ENCODE measurements at regions not wholly inside any gene's neighbourhood (a gene's known extent, or its start where the extent isn't known, plus 50 kb on each side); places are given as distances from the start of the nearest gene placed in this dataset.

DNA sequence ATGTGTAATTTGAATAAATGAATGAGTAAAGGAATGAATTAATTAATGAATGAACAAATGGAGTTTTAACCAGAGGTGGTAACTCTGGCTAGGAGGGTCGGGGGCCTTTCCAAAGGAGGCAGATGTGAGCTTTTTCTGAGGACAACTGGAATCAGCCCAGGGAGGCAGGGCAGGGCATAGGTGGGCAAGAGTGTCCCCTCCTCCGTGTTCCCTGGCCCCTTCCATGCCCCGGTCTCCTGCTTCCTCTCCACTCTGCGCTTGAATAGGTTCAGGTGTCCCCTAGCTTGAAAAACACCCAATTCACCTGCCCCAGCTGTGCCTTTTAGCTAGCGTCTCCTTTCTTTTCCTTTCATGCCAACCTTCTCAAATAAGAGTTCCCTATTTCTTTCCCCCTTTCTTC, 473.1 kb downstream of the CDH26 start:
- Mint-ChIP-seq H3K9me3 (no peaks in the 10 kb centered on the region), H3K27me3 (ENCODE audit: low read depth) (peaks cover 2% of the 10 kb centered on the region), H3K27ac (no peak overlapping the region), H3K36me3 (ENCODE audit: low read depth) (no peaks in the 10 kb centered on the region), H3K4me3 (no peak overlapping the region), H3K4me1 (ENCODE audit: low read depth) (no peaks in the 10 kb centered on the region)
- CTCF ChIA-PET: no interaction called here
- no peak for DNase-seq
- intact Hi-C loops (cut with micrococcal nuclease): no loop called here

GRCh38 chr20:60437418-60437817, 479.2 kb downstream of the CDH26 start:
- no peak for DNase-seq
- no peak overlapping the region for H3K4me3 Mint-ChIP-seq
- no peaks in the 10 kb centered on the region for H3K4me1 Mint-ChIP-seq (ENCODE audit: low read depth)
- peaks cover 2% of the 10 kb centered on the region for H3K9me3 Mint-ChIP-seq
- H3K36me3 Mint-ChIP-seq (ENCODE audit: low read depth): no peaks in the 10 kb centered on the region
- no peak overlapping the region for H3K27ac Mint-ChIP-seq
- intact Hi-C loops (cut with micrococcal nuclease): no loop called here
- CTCF ChIA-PET: no interaction called here
- peaks cover 8% of the 10 kb centered on the region for H3K27me3 Mint-ChIP-seq (ENCODE audit: low read depth)

DNA sequence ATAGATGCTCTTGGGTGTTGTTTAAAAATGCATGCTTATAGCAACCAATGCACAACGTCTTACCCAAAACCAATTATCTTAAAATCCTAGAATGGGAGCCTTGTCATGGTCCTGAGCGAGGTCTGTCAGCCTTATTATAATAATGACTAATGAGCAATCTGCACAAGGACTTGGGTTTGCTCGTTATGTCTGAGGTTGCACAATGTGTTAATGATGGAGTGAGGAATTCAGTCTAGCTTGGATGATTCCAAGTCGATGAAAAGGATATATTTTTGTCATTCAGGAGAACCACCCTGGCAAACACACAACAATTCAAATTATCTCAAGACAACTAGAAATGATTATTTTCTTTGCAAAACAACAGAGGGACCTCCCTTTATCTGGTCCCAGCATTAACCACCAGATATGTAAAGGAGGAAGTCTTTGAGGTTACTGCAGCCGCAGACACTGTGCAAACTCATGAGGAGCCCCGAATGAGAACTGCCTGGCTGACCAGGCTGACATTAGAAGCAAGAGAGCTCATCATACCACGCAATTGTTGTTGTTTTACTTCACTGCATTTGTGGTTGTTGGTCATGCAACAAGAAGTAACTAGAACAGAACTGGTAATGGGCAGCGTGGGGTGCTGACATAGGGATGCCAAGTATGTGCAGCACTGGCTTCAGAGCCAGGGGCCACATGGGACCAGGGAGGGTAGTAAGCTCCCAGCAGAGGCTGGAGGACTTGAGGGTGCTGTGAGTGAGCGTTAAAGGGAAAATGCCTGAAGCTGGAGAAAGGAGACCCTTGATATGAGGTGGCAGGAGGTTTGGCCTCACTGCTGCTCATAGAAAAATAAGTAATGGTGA, 488.3 kb downstream of the CDH26 start:
- no peak for DNase-seq
- no peak overlapping the region for H3K4me3 Mint-ChIP-seq

DNA sequence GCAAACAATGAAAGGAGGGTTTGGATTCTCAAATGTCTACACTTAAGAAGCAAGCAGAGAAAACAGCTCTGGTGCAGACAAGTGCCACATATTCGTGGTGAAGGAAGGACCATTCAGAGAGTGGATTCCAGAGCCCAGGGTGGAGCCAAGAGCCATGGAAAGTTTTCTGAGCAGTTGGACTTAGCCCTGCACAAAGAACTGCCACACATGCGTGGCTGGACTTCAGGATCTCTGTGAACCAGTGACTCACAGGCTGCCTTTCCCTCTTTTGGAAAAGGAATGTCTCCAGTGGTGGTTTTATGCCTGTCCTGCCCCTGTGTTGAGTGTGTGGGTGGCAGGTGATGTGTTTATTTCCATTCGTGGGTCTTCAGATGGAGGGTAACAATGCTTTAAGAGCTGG, 489.5 kb downstream of the CDH26 start:
- Mint-ChIP-seq H3K9me3 (peaks cover 2% of the 10 kb centered on the region), H3K36me3 (ENCODE audit: low read depth) (no peaks in the 10 kb centered on the region), H3K4me1 (ENCODE audit: low read depth) (no peaks in the 10 kb centered on the region), H3K27me3 (ENCODE audit: low read depth) (peaks cover 7% of the 10 kb centered on the region), H3K4me3 (no peak overlapping the region), H3K27ac (no peak overlapping the region)
- intact Hi-C loops (cut with micrococcal nuclease): no loop called here
- CTCF ChIA-PET: no interaction called here
- DNase-seq: no peak

More for the DNA sequence above, 488.3 kb downstream of the CDH26 start:
- CTCF ChIA-PET: no interaction called here
- H3K4me1 Mint-ChIP-seq (ENCODE audit: low read depth): no peaks in the 10 kb centered on the region
- H3K9me3 Mint-ChIP-seq: peaks cover 2% of the 10 kb centered on the region
- intact Hi-C loops (cut with micrococcal nuclease): no loop called here
- peaks cover 7% of the 10 kb centered on the region for H3K27me3 Mint-ChIP-seq (ENCODE audit: low read depth)
- no peak overlapping the region for H3K27ac Mint-ChIP-seq
- H3K36me3 Mint-ChIP-seq (ENCODE audit: low read depth): no peaks in the 10 kb centered on the region

DNA sequence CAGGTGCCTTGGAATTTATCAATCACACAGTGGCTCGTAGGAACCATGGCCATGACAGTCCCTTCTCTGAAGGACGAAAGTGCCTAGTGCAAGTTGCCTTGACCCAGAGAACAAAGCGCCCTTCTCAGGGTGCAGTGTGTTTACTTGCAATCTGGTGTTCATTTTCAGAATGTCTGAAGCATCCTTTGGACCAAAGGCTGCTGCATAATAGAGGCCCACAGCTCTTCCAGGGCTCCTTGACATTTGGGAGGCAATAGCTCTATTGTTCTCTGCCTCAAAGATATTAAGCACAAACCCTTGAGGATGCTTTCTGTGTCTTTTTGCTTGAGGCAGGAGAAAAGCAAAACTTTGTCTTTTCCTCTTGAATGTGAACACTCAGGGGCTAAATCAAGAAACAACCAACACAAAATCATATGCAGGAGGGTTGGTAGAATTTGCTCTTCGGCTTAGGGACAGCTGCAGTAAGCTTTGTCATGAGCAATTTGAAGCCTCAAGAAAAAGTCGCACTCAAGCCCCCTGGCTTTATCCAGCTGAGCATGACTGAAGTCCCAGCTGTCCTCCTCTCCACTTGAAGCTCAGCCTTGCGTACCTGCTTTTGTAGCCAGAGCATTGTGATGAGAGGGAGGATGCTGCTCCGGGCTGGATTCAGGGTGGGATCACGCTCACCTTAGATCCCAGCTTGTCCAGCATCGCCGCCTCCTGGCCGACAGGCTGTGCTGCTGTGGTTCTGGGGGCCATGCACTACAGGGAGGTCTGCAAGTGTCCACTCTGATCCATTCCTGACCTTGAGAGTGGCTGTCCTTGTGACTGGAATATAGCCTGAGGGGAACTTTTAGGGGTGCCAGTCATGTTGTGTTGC, 495.4 kb downstream of the CDH26 start:
- intact Hi-C loops (cut with micrococcal nuclease): no loop called here
- CTCF ChIA-PET: interaction anchor here (0.6 kb wide), 2 partner anchors 157 to 1208 kb away, joined by 4 read pairs; no protein-coding TSS in a partner anchor

DNA sequence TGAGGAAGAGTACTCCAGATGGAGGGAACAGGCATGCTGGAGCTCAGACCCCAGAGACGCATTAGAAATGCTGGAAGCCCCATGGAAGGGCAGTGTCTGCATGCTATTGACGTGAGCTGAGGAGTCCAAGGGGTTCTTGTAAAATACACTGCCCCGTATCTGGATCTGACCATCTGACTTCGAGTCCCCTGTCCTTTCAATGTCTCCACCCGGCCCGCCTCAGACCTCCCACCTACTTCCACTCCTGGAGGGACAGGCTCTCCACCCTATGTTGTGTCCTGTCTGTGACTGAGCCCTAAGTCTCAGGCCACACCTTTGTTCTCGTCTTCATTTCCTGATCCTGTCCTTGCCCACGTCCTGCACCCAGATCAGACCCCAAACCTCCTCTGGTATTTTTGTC, 496.3 kb downstream of the CDH26 start:
- H3K27me3 Mint-ChIP-seq (ENCODE audit: low read depth): peaks cover 2% of the 10 kb centered on the region
- H3K4me1 Mint-ChIP-seq (ENCODE audit: low read depth): no peaks in the 10 kb centered on the region
- no peak overlapping the region for H3K27ac Mint-ChIP-seq
- intact Hi-C loops (cut with micrococcal nuclease): no loop called here
- no peaks in the 10 kb centered on the region for H3K9me3 Mint-ChIP-seq
- DNase-seq: no peak
- H3K4me3 Mint-ChIP-seq: no peak overlapping the region
- H3K36me3 Mint-ChIP-seq (ENCODE audit: low read depth): no peaks in the 10 kb centered on the region
- CTCF ChIA-PET: no interaction called here

More for the DNA sequence above, 495.4 kb downstream of the CDH26 start:
- no peak overlapping the region for H3K27ac Mint-ChIP-seq
- no peaks in the 10 kb centered on the region for H3K27me3 Mint-ChIP-seq (ENCODE audit: low read depth)
- H3K9me3 Mint-ChIP-seq: no peaks in the 10 kb centered on the region
- no peaks in the 10 kb centered on the region for H3K4me1 Mint-ChIP-seq (ENCODE audit: low read depth)
- no peak for DNase-seq
- no peaks in the 10 kb centered on the region for H3K36me3 Mint-ChIP-seq (ENCODE audit: low read depth)
- H3K4me3 Mint-ChIP-seq: no peak overlapping the region

GRCh38 chr20:60455272-60455671, 497.0 kb downstream of the CDH26 start:
- no peak for DNase-seq
- Mint-ChIP-seq H3K27ac (no peak overlapping the region), H3K36me3 (ENCODE audit: low read depth) (no peaks in the 10 kb centered on the region), H3K4me1 (ENCODE audit: low read depth) (no peaks in the 10 kb centered on the region), H3K4me3 (no peak overlapping the region), H3K9me3 (peaks cover 2% of the 10 kb centered on the region), H3K27me3 (ENCODE audit: low read depth) (peaks cover 10% of the 10 kb centered on the region)
- CTCF ChIA-PET: interaction anchor here (1.8 kb wide), 1 partner anchor 12 kb away, joined by 3 read pairs; no protein-coding TSS in a partner anchor
- intact Hi-C loops (cut with micrococcal nuclease): no loop called here

GRCh38 chr20:60459212-60459611, 501.0 kb downstream of the CDH26 start:
- Mint-ChIP-seq H3K9me3 (peaks cover 2% of the 10 kb centered on the region), H3K36me3 (ENCODE audit: low read depth) (no peaks in the 10 kb centered on the region), H3K4me3 (no peak overlapping the region), H3K27ac (no peak overlapping the region), H3K27me3 (ENCODE audit: low read depth) (peaks cover 15% of the 10 kb centered on the region), H3K4me1 (ENCODE audit: low read depth) (no peaks in the 10 kb centered on the region)
- intact Hi-C loops (cut with micrococcal nuclease): no loop called here
- CTCF ChIA-PET: no interaction called here
- no peak for DNase-seq

DNA sequence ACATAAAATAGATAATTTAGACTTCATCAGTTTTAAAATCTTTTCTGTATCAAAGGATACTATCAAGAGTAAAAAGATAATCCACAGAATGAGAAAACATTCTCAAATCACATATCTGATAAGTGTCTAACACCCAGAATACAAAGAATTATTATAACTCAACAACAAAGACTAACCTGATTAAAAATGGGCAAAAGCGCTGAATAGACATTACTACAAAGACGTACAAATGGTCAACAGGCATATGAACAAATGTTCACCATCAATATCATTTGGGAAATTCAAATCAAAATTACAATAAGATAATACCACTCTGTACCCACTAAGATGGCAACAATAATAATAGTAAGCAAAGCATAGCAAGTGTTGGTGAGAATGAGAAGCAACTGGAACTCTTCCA, 503.8 kb downstream of the CDH26 start:
- Mint-ChIP-seq H3K27me3 (ENCODE audit: low read depth) (peaks cover 15% of the 10 kb centered on the region), H3K27ac (no peak overlapping the region), H3K4me3 (no peak overlapping the region), H3K36me3 (ENCODE audit: low read depth) (no peaks in the 10 kb centered on the region), H3K9me3 (peaks cover 2% of the 10 kb centered on the region), H3K4me1 (ENCODE audit: low read depth) (no peaks in the 10 kb centered on the region)
- intact Hi-C loops (cut with micrococcal nuclease): no loop called here
- DNase-seq: no peak
- CTCF ChIA-PET: no interaction called here

DNA sequence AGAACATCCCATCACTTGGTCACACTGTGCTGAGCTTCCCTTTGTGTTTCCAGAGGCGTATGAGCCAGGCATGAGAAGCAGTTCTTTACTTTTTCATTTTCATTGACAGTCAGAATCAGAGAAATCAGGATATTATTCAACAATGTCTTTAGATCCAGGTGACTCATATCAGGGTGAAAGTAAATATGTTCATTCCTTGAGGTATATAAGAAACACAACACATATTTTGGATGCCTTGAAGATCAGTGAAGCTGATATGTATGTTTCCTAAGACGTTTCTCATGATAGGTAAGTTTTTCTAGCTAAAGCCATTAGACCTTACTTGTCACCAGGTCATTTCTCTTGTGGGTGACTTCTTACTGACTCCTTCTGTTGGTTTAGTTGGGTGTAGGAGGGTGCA, 505.6 kb downstream of the CDH26 start:
- DNase-seq: no peak
- Mint-ChIP-seq H3K4me1 (ENCODE audit: low read depth) (no peaks in the 10 kb centered on the region), H3K27me3 (ENCODE audit: low read depth) (peaks cover 14% of the 10 kb centered on the region), H3K4me3 (no peak overlapping the region), H3K27ac (no peak overlapping the region), H3K9me3 (peaks cover 2% of the 10 kb centered on the region), H3K36me3 (ENCODE audit: low read depth) (no peaks in the 10 kb centered on the region)
- CTCF ChIA-PET: no interaction called here
- intact Hi-C loops (cut with micrococcal nuclease): no loop called here

DNA sequence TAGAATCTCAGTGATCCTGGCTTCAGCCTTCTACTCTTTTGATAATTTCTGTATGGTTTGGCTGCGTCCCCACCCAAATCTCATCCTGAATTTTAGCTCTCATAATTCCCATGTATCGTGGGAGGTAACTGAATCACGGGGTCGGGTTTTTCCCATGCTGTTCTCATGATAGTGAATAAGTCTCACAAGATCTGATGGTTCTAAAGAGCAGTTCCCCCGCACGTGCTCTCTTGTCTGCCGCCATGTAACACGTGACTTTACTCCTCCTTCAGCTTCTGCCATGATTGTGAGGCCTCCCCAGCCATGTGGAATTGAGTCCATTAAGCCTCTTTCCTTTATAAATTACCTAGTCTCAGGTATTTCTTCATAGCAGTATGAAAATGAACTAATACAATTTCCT, 507.2 kb downstream of the CDH26 start:
- H3K4me1 Mint-ChIP-seq (ENCODE audit: low read depth): no peaks in the 10 kb centered on the region
- H3K36me3 Mint-ChIP-seq (ENCODE audit: low read depth): no peaks in the 10 kb centered on the region
- intact Hi-C loops (cut with micrococcal nuclease): no loop called here
- peaks cover 5% of the 10 kb centered on the region for H3K27me3 Mint-ChIP-seq (ENCODE audit: low read depth)
- H3K4me3 Mint-ChIP-seq: no peak overlapping the region
- H3K27ac Mint-ChIP-seq: no peak overlapping the region
- CTCF ChIA-PET: no interaction called here
- no peak for DNase-seq
- H3K9me3 Mint-ChIP-seq: no peaks in the 10 kb centered on the region

DNA sequence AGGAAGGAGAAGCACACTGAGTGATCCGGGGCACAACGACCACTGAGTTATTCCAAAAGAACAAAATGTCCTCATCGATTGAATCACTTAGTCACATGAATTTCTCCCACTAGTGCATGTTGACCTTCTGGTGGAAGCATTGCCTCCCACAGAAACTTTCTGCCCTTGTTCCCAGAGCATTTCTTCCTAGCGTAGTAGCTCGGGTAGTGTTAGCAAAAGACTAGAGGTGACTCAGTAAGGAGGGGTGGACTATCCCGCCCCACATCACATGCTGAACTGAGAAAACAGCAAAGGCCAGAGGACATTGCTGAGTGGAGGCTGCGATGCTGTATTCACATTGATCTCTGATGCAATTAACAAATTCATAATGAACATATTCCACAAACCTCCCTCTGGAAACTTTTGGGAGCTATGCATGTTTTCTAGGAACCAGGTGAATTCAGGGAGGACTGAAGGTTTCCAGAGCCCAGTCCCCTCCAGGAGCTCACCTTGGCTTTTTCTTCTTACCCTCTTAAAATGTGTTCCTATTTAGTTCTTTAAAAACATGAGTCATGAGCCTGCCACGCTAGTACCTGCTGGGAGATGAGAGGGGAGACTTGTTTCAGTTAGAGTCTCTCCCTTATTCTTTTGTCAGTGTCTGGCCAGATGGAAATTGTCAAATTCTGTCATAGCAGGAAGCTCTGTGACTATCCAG, 507.9 kb downstream of the CDH26 start:
- CTCF ChIA-PET: interaction anchor here (1.0 to 1.3 kb wide), 2 partner anchors 10 to 83 kb away, joined by 3 read pairs; no protein-coding TSS in a partner anchor
- no peaks in the 10 kb centered on the region for H3K9me3 Mint-ChIP-seq
- no peaks in the 10 kb centered on the region for H3K36me3 Mint-ChIP-seq (ENCODE audit: low read depth)

More for the DNA sequence above, 507.9 kb downstream of the CDH26 start:
- no peak for DNase-seq
- intact Hi-C loops (cut with micrococcal nuclease): no loop called here
- Mint-ChIP-seq H3K4me1 (ENCODE audit: low read depth) (no peaks in the 10 kb centered on the region), H3K27ac (no peak overlapping the region), H3K27me3 (ENCODE audit: low read depth) (peaks cover 5% of the 10 kb centered on the region), H3K4me3 (no peak overlapping the region)

Measured in activated naive CD4-positive, alpha-beta T cell treated with anti-CD3 and anti-CD28 coated beads for 36 hours (primary cell).